ENCODE measurements at regions not wholly inside any gene's neighbourhood (a gene's known extent, or its start where the extent isn't known, plus 50 kb on each side); places are given as distances from the start of the nearest gene placed in this dataset.

DNA sequence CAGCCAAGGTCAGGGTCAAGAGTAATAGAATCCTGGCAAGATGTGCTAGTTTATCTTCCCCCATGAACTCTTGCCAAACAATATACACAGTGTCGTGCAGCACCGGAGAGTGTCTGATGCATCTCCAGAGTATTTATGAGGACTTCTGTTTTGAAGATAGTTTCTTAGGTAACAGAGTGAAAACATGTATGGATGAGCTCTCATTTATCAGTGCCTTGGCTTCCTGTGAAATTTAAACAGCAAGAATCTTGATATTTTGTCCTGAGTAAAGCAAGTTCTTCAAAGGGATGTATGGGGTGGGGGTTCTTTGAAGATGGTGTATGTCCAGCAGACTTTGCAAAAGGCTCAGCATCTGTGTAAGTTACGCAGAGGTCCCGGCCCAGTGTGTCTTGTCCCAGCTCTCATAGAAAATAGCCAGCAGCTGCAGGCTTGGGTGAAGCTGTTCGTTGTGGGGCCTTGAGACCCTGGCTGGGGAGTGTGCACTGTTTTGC is 361.0 kb upstream of the NT5C1B start:
- TF ChIP-seq CTCF (IDR thresholded peaks at IDR 0.05) (no peak), POLR2A (IDR thresholded peaks at IDR 0.05) (no peak), EP300 (IDR thresholded peaks at IDR 0.05) (no peak)

Measured in ovary (tissue), 3 donors.